Central memory CD8-positive, alpha-beta T cell (primary cell): ENCODE measurements at regions not wholly inside any gene's neighbourhood (a gene's known extent, or its start where the extent isn't known, plus 50 kb on each side); places are given as distances from the start of the nearest gene placed in this dataset.

Experiments
- ATAC-seq: fragments of 150-1000 bp; cut with Tn5 transposase; replicated peaks from 2 replicates; pipeline ENCODE4 v1.10.0; 2022; ENCODE audit warnings: mild to moderate bottlenecking, moderate FRiP score, moderate number of reproducible peaks; ENCODE audit not compliant: poor library complexity, severe bottlenecking; ENCODE audit errors: extremely low read depth
- DNase-seq, 2 donors: peaks; one replicate each; pipeline ENCODE4 v3.0.0; 2021; ENCODE audit warnings: low spot score in 2 of 2
- H3K27ac Mint-ChIP-seq: one replicate; pipeline ENCODE4 v1.8.0; 2022; ENCODE audit warnings: low read depth, mild to moderate bottlenecking, moderate library complexity, mixed read lengths
- H3K27me3 Mint-ChIP-seq: one replicate; pipeline ENCODE4 v1.8.0; 2022; ENCODE audit warnings: mixed read lengths
- H3K36me3 Mint-ChIP-seq: one replicate; pipeline ENCODE4 v1.8.0; 2022; ENCODE audit warnings: mild to moderate bottlenecking, moderate library complexity, mixed read lengths; ENCODE audit not compliant: insufficient read depth
- H3K4me1 Mint-ChIP-seq: one replicate; pipeline ENCODE4 v1.8.0; 2022; ENCODE audit warnings: mixed read lengths
- H3K4me3 Mint-ChIP-seq: one replicate; pipeline ENCODE4 v1.8.0; 2022; ENCODE audit warnings: mild to moderate bottlenecking, moderate library complexity, mixed read lengths
- H3K9me3 Mint-ChIP-seq: one replicate; pipeline ENCODE4 v1.8.0; 2022; ENCODE audit warnings: mixed read lengths

- DNase-seq, result no peak
- Mint-ChIP-seq H3K27ac (no peak overlapping the region), H3K9me3 (no peaks in the 10 kb centered on the region), H3K4me1 (no peaks in the 10 kb centered on the region), H3K4me3 (no peak overlapping the region), H3K36me3 (no peaks in the 10 kb centered on the region), H3K27me3 (peaks cover 7% of the 10 kb centered on the region)
- ATAC-seq, result no peak
These were observed 120.6 kb downstream of the SALL1 start for GRCh38 chr16:51030516-51030915.

- H3K4me3 Mint-ChIP-seq, result no peak overlapping the region
These were observed 125.3 kb downstream of the SALL1 start for GRCh38 chr16:51025588-51026290.

GRCh38 chr16:51024703-51025102 is 126.4 kb downstream of the SALL1 start:
- H3K27me3 Mint-ChIP-seq, result peaks cover 41% of the 10 kb centered on the region
- no peaks in the 10 kb centered on the region for H3K9me3 Mint-ChIP-seq
- H3K4me3 Mint-ChIP-seq, result no peak overlapping the region

More at GRCh38 chr16:51025588-51026290, 125.3 kb downstream of the SALL1 start:
- no peaks in the 10 kb centered on the region for H3K4me1 Mint-ChIP-seq
- H3K9me3 Mint-ChIP-seq, result no peaks in the 10 kb centered on the region
- ATAC-seq, result no peak
- H3K27ac Mint-ChIP-seq, result no peak overlapping the region
- DNase-seq, result no peak
- no peaks in the 10 kb centered on the region for H3K36me3 Mint-ChIP-seq
- H3K27me3 Mint-ChIP-seq, result peaks cover 34% of the 10 kb centered on the region

GRCh38 chr16:51022955-51023354 is 128.1 kb downstream of the SALL1 start:
- H3K27ac Mint-ChIP-seq, result no peak overlapping the region
- no peak overlapping the region for H3K4me3 Mint-ChIP-seq
- DNase-seq, result no peak
- no peak for ATAC-seq
- no peaks in the 10 kb centered on the region for H3K9me3 Mint-ChIP-seq
- H3K36me3 Mint-ChIP-seq, result no peaks in the 10 kb centered on the region
- H3K4me1 Mint-ChIP-seq, result no peaks in the 10 kb centered on the region
- peaks cover 43% of the 10 kb centered on the region for H3K27me3 Mint-ChIP-seq

More at GRCh38 chr16:51024703-51025102, 126.4 kb downstream of the SALL1 start:
- H3K27ac Mint-ChIP-seq, result no peak overlapping the region
- DNase-seq (no peak), ATAC-seq (no peak)
- H3K4me1 Mint-ChIP-seq, result no peaks in the 10 kb centered on the region
- H3K36me3 Mint-ChIP-seq, result no peaks in the 10 kb centered on the region

GRCh38 chr16:51019617-51020016 is 131.5 kb downstream of the SALL1 start:
- H3K36me3 Mint-ChIP-seq, result no peaks in the 10 kb centered on the region
- H3K27me3 Mint-ChIP-seq, result peaks cover 34% of the 10 kb centered on the region
- H3K27ac Mint-ChIP-seq, result no peak overlapping the region
- ATAC-seq (no peak), DNase-seq (no peak)
- no peaks in the 10 kb centered on the region for H3K9me3 Mint-ChIP-seq
- no peak overlapping the region for H3K4me3 Mint-ChIP-seq
- H3K4me1 Mint-ChIP-seq, result no peaks in the 10 kb centered on the region

GRCh38 chr16:51017969-51018368 is 133.1 kb downstream of the SALL1 start:
- ATAC-seq (no peak), DNase-seq (no peak)
- Mint-ChIP-seq H3K9me3 (no peaks in the 10 kb centered on the region), H3K27me3 (peaks cover 23% of the 10 kb centered on the region), H3K36me3 (no peaks in the 10 kb centered on the region), H3K27ac (no peak overlapping the region), H3K4me1 (no peaks in the 10 kb centered on the region), H3K4me3 (no peak overlapping the region)

- no peak for ATAC-seq
- Mint-ChIP-seq H3K27ac (no peak overlapping the region), H3K36me3 (no peaks in the 10 kb centered on the region)
These were observed 138.7 kb downstream of the SALL1 start for GRCh38 chr16:51012396-51012795.

GRCh38 chr16:51010817-51011216 is 140.3 kb downstream of the SALL1 start:
- Mint-ChIP-seq H3K36me3 (no peaks in the 10 kb centered on the region), H3K27ac (no peak overlapping the region), H3K9me3 (peaks cover 9% of the 10 kb centered on the region), H3K4me1 (no peaks in the 10 kb centered on the region), H3K27me3 (peaks cover 12% of the 10 kb centered on the region), H3K4me3 (no peak overlapping the region)
- DNase-seq (no peak), ATAC-seq (no peak)

More at GRCh38 chr16:51012396-51012795, 138.7 kb downstream of the SALL1 start:
- Mint-ChIP-seq H3K4me3 (no peak overlapping the region), H3K27me3 (peaks cover 8% of the 10 kb centered on the region), H3K9me3 (peaks cover 5% of the 10 kb centered on the region), H3K4me1 (no peaks in the 10 kb centered on the region)
- DNase-seq, result no peak

- no peak for ATAC-seq
These were observed 141.3 kb downstream of the SALL1 start for GRCh38 chr16:51009813-51010212.

GRCh38 chr16:51009359-51009758 is 141.7 kb downstream of the SALL1 start:
- Mint-ChIP-seq H3K27me3 (peaks cover 19% of the 10 kb centered on the region), H3K36me3 (no peaks in the 10 kb centered on the region), H3K27ac (no peak overlapping the region), H3K9me3 (peaks cover 14% of the 10 kb centered on the region), H3K4me3 (no peak overlapping the region), H3K4me1 (no peaks in the 10 kb centered on the region)
- DNase-seq (no peak), ATAC-seq (no peak)

More at GRCh38 chr16:51009813-51010212, 141.3 kb downstream of the SALL1 start:
- no peak for DNase-seq
- peaks cover 14% of the 10 kb centered on the region for H3K27me3 Mint-ChIP-seq
- no peak overlapping the region for H3K27ac Mint-ChIP-seq
- H3K36me3 Mint-ChIP-seq, result no peaks in the 10 kb centered on the region
- H3K4me3 Mint-ChIP-seq, result no peak overlapping the region
- H3K4me1 Mint-ChIP-seq, result no peaks in the 10 kb centered on the region
- peaks cover 14% of the 10 kb centered on the region for H3K9me3 Mint-ChIP-seq

GRCh38 chr16:51008607-51009006 is 142.5 kb downstream of the SALL1 start:
- no peak overlapping the region for H3K27ac Mint-ChIP-seq
- no peak overlapping the region for H3K4me3 Mint-ChIP-seq
- H3K4me1 Mint-ChIP-seq, result no peaks in the 10 kb centered on the region
- ATAC-seq, result no peak
- no peak for DNase-seq
- H3K9me3 Mint-ChIP-seq, result peaks cover 14% of the 10 kb centered on the region
- peaks cover 21% of the 10 kb centered on the region for H3K27me3 Mint-ChIP-seq
- H3K36me3 Mint-ChIP-seq, result no peaks in the 10 kb centered on the region

GRCh38 chr16:51008037-51008436 is 143.0 kb downstream of the SALL1 start:
- H3K36me3 Mint-ChIP-seq, result no peaks in the 10 kb centered on the region
- no peaks in the 10 kb centered on the region for H3K4me1 Mint-ChIP-seq
- no peak overlapping the region for H3K4me3 Mint-ChIP-seq
- peaks cover 14% of the 10 kb centered on the region for H3K9me3 Mint-ChIP-seq
- no peak for ATAC-seq
- no peak overlapping the region for H3K27ac Mint-ChIP-seq
- no peak for DNase-seq
- peaks cover 21% of the 10 kb centered on the region for H3K27me3 Mint-ChIP-seq

- Mint-ChIP-seq H3K4me1 (no peaks in the 10 kb centered on the region), H3K27me3 (peaks cover 21% of the 10 kb centered on the region)
- ATAC-seq, result no peak
These were observed 147.1 kb downstream of the SALL1 start for GRCh38 chr16:51003850-51004566.

More at GRCh38 chr16:51003850-51004566, 147.1 kb downstream of the SALL1 start:
- peaks cover 9% of the 10 kb centered on the region for H3K9me3 Mint-ChIP-seq
- no peak overlapping the region for H3K4me3 Mint-ChIP-seq
- H3K36me3 Mint-ChIP-seq, result no peaks in the 10 kb centered on the region
- no peak overlapping the region for H3K27ac Mint-ChIP-seq
- DNase-seq, result no peak
